ENCODE measurements at regions not wholly inside any gene's neighbourhood (a gene's known extent, or its start where the extent isn't known, plus 50 kb on each side); places are given as distances from the start of the nearest gene placed in this dataset.
"Not testable (repeated sequence)": the region's sequence is repeated elsewhere in the genome, so short reads cannot be mapped to it uniquely, and the experiment has no call there.

DNA sequence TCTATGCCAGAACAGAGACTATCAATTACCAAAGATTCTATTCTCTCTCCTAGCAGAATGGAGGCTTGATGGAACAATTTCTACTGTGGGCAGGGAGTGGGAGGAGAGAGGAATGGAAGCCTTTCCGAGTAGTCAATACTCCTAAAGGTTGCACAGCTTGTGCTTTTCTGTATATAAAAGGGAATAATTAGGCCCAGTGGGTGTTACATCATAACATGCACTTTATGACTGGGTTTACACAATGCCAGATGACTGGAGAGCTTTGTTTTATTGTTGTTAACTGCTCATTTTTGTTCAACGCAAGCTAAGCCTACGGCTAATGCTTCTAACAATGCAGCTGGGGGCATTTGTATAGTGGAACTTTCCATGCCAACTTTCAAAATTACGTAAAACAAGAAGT is 2237.9 kb upstream of the RAG2 start:
- H3K27ac ChIP-seq = no peak overlapping the region
- intact Hi-C loops (cut with DNase I; ENCODE audit: low total_unique reads) = no loop called here
- no peak overlapping the region for H3K4me3 ChIP-seq
- no peaks in the 10 kb centered on the region for H3K9me3 ChIP-seq
- no peaks in the 10 kb centered on the region for H3K36me3 ChIP-seq
- H3K4me1 ChIP-seq = no peaks in the 10 kb centered on the region
- no peaks in the 10 kb centered on the region for H3K27me3 ChIP-seq
- TF ChIP-seq POLR2A (IDR thresholded peaks at IDR 0.05) = no peak
- TF ChIP-seq, protein P1, sequence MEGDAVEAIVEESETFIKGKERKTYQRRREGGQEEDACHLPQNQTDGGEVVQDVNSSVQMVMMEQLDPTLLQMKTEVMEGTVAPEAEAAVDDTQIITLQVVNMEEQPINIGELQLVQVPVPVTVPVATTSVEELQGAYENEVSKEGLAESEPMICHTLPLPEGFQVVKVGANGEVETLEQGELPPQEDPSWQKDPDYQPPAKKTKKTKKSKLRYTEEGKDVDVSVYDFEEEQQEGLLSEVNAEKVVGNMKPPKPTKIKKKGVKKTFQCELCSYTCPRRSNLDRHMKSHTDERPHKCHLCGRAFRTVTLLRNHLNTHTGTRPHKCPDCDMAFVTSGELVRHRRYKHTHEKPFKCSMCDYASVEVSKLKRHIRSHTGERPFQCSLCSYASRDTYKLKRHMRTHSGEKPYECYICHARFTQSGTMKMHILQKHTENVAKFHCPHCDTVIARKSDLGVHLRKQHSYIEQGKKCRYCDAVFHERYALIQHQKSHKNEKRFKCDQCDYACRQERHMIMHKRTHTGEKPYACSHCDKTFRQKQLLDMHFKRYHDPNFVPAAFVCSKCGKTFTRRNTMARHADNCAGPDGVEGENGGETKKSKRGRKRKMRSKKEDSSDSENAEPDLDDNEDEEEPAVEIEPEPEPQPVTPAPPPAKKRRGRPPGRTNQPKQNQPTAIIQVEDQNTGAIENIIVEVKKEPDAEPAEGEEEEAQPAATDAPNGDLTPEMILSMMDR (IDR thresholded peaks at IDR 0.05) = no peak
- no peak for DNase-seq

- no peak overlapping the region for H3K4me3 ChIP-seq
- H3K27ac ChIP-seq = no peak overlapping the region
- DNase-seq = no peak
- TF ChIP-seq, protein P1 (IDR thresholded peaks at IDR 0.05) = no peak
- TF ChIP-seq POLR2A (IDR thresholded peaks at IDR 0.05) = no peak
- H3K36me3 ChIP-seq = no peaks in the 10 kb centered on the region
- no peaks in the 10 kb centered on the region for H3K4me1 ChIP-seq
- no peaks in the 10 kb centered on the region for H3K27me3 ChIP-seq
- no peaks in the 10 kb centered on the region for H3K9me3 ChIP-seq
- intact Hi-C loops (cut with DNase I; ENCODE audit: low total_unique reads) = no loop called here
These were observed 2226.5 kb upstream of the RAG2 start for GRCh38 chr11:38824573-38824972.

GRCh38 chr11:38821786-38822185 is 2223.8 kb upstream of the RAG2 start:
- DNase-seq; H3K36me3 ChIP-seq; H3K9me3 ChIP-seq; H3K27me3 ChIP-seq; intact Hi-C loops (cut with DNase I; ENCODE audit: low total_unique reads); H3K4me3 ChIP-seq; H3K4me1 ChIP-seq; H3K27ac ChIP-seq: not testable (repeated sequence)

- no peak for DNase-seq
- H3K36me3 ChIP-seq = no peaks in the 10 kb centered on the region
- H3K27ac ChIP-seq = no peak overlapping the region
- no peaks in the 10 kb centered on the region for H3K27me3 ChIP-seq
- intact Hi-C loops (cut with DNase I; ENCODE audit: low total_unique reads) = no loop called here
- no peak for TF ChIP-seq POLR2A (IDR thresholded peaks at IDR 0.05)
- TF ChIP-seq, protein P1 (IDR thresholded peaks at IDR 0.05) = no peak
- H3K9me3 ChIP-seq = no peaks in the 10 kb centered on the region
- no peak overlapping the region for H3K4me3 ChIP-seq
- H3K4me1 ChIP-seq = no peaks in the 10 kb centered on the region
These were observed 2221.9 kb upstream of the RAG2 start for GRCh38 chr11:38819981-38820380.

DNA sequence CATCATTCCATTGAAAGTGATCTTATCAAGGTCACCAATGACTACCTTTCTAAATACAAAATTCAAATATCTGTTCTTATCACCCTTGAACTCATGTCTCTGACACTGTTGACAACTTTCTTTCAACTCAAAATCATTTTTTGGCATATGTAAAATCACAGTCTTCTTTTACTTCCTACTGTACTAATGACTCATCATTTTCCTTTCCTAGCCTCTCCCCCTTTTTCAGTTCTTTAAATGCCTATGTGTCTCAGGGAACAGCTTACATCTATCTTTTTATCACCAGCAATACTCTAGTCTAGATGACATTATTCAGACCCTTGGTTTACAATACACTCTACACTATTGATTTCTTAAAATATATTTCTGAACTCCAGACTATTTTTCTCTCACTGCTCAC is 2220.7 kb upstream of the RAG2 start:
- no peak for DNase-seq
- intact Hi-C loops (cut with DNase I; ENCODE audit: low total_unique reads) = no loop called here

More for the DNA sequence above, 2220.7 kb upstream of the RAG2 start:
- Histone ChIP-seq H3K36me3 (no peaks in the 10 kb centered on the region), H3K4me1 (no peaks in the 10 kb centered on the region), H3K9me3 (no peaks in the 10 kb centered on the region), H3K27ac (no peak overlapping the region), H3K4me3 (no peak overlapping the region), H3K27me3 (no peaks in the 10 kb centered on the region)
- TF ChIP-seq, protein P1 (IDR thresholded peaks at IDR 0.05) = no peak
- TF ChIP-seq POLR2A (IDR thresholded peaks at IDR 0.05) = no peak

Measured in uterus (tissue), 3 donors.